Cardiac muscle cell (in vitro differentiated cells and primary cell): ENCODE measurements at regions not wholly inside any gene's neighbourhood (a gene's known extent, or its start where the extent isn't known, plus 50 kb on each side); places are given as distances from the start of the nearest gene placed in this dataset.
A peak's percentile ranks its signal among the peaks of the same experiment; 100 is the strongest.

Experiments used
- DNase-seq, 2 donors: peaks; one replicate each; pipeline versions ENCODE4 v3.0.0 to v3.0.0-alpha.2; 2010 to 2017; ENCODE audit warnings: low read depth in 1 of 2, low spot score in 1 of 2
- H3K27ac ChIP-seq: fragments of 200-600 bp; sonication (generic); 2 replicates; pipeline ENCODE4 v1.5.1; 2016
- H3K27me3 ChIP-seq: fragments of 200-600 bp; sonication (generic); 2 replicates; pipeline ENCODE4 v1.6.0; 2016; ENCODE audit warnings: control low read depth
- H3K36me3 ChIP-seq: fragments of 200-600 bp; sonication (generic); 2 replicates; pipeline ENCODE4 v1.5.1; 2016; ENCODE audit warnings: control low read depth
- H3K4me1 ChIP-seq: fragments of 200-600 bp; sonication (generic); 2 replicates; pipeline ENCODE4 v1.8.1; 2017; ENCODE audit warnings: low read depth, mild to moderate bottlenecking, mixed run types
- H3K4me3 ChIP-seq: fragments of 200-600 bp; sonication (generic); 2 replicates; pipeline ENCODE4 v1.5.1; 2016; ENCODE audit warnings: mild to moderate bottlenecking
- H3K9me3 ChIP-seq: fragments of 200-600 bp; sonication (generic); 2 replicates; pipeline ENCODE4 v1.5.1; 2017; ENCODE audit warnings: low read depth, mild to moderate bottlenecking, control low read depth
- CTCF ChIP-seq: IDR thresholded peaks from 2 replicates; pipeline ENCODE4 v1.5.1; 2012; ENCODE audit warnings: low read depth, mild to moderate bottlenecking, low read length

GRCh38 chr3:168956076-168956475, 707.4 kb downstream of the MECOM start:
- Histone ChIP-seq H3K27me3 (no peaks in the 10 kb centered on the region), H3K4me3 (no peak overlapping the region), H3K36me3 (no peaks in the 10 kb centered on the region), H3K27ac (no peak overlapping the region), H3K9me3 (no peaks in the 10 kb centered on the region), H3K4me1 (peaks cover 3% of the 10 kb centered on the region)
- no peak for TF ChIP-seq CTCF
- DNase-seq, result peak in 1 of 2 donors; percentile 56

GRCh38 chr3:168952551-168952950, 711.0 kb downstream of the MECOM start:
- Histone ChIP-seq H3K4me1 (peaks cover 3% of the 10 kb centered on the region), H3K4me3 (no peak overlapping the region), H3K9me3 (no peaks in the 10 kb centered on the region), H3K27ac (no peak overlapping the region), H3K27me3 (no peaks in the 10 kb centered on the region), H3K36me3 (no peaks in the 10 kb centered on the region)
- DNase-seq, result peak; percentile 7 to 65
- peak; percentile 37 for TF ChIP-seq CTCF

GRCh38 chr3:168951884-168952283, 711.6 kb downstream of the MECOM start:
- Histone ChIP-seq H3K36me3 (no peaks in the 10 kb centered on the region), H3K27me3 (no peaks in the 10 kb centered on the region), H3K4me3 (no peak overlapping the region), H3K27ac (no peak overlapping the region), H3K4me1 (peaks cover 3% of the 10 kb centered on the region), H3K9me3 (no peaks in the 10 kb centered on the region)
- no peak for TF ChIP-seq CTCF
- DNase-seq, result no peak

GRCh38 chr3:168951368-168951767, 712.1 kb downstream of the MECOM start:
- no peak for TF ChIP-seq CTCF

GRCh38 chr3:168950622-168951021, 712.9 kb downstream of the MECOM start:
- DNase-seq, result no peak
- Histone ChIP-seq H3K27me3 (no peaks in the 10 kb centered on the region), H3K9me3 (no peaks in the 10 kb centered on the region), H3K36me3 (no peaks in the 10 kb centered on the region), H3K4me3 (no peak overlapping the region), H3K4me1 (no peaks in the 10 kb centered on the region), H3K27ac (no peak overlapping the region)
- TF ChIP-seq CTCF, result no peak

More at GRCh38 chr3:168951368-168951767, 712.1 kb downstream of the MECOM start:
- DNase-seq, result no peak
- H3K27me3 ChIP-seq, result no peaks in the 10 kb centered on the region
- H3K27ac ChIP-seq, result no peak overlapping the region
- no peaks in the 10 kb centered on the region for H3K9me3 ChIP-seq
- H3K4me3 ChIP-seq, result no peak overlapping the region
- H3K4me1 ChIP-seq, result peaks cover 3% of the 10 kb centered on the region
- no peaks in the 10 kb centered on the region for H3K36me3 ChIP-seq

GRCh38 chr3:168939651-168940238, 723.8 kb downstream of the MECOM start:
- DNase-seq, result no peak

More at GRCh38 chr3:168939651-168940238, 723.8 kb downstream of the MECOM start:
- no peak overlapping the region for H3K27ac ChIP-seq
- H3K4me3 ChIP-seq, result no peak overlapping the region
- no peaks in the 10 kb centered on the region for H3K27me3 ChIP-seq
- no peaks in the 10 kb centered on the region for H3K9me3 ChIP-seq
- H3K36me3 ChIP-seq, result no peaks in the 10 kb centered on the region
- H3K4me1 ChIP-seq, result no peaks in the 10 kb centered on the region
- no peak for TF ChIP-seq CTCF
